K562 (cell line): ENCODE measurements at regions not wholly inside any gene's neighbourhood (a gene's known extent, or its start where the extent isn't known, plus 50 kb on each side); places are given as distances from the start of the nearest gene placed in this dataset.

Experiments used
- ATAC-seq: fragments of 200-7000 bp; cut with Tn5 transposase; 3 replicates; pipeline ENCODE4 v1.9.1; 2020; ENCODE audit warnings: moderate library complexity
- BruUV-seq: library from RNA; stranded (reverse); fragments of 400-500 nt; replicated peaks from 2 replicates; lab custom pipeline; 2021; lab: Mats Ljungman, UMichigan
- CTCF ChIA-PET: fragments of 300-600 bp; formaldehyde crosslinking; extraction: SDS; loops from one replicate; lab custom pipeline; 2021; ENCODE audit warnings: low intra/inter-chr PET ratio; lab: Yijun Ruan, JAX
- POLR2A ChIA-PET: fragments of 300-600, 350-650 bp; sonication (Branson Sonifier 250); formaldehyde crosslinking; extraction: SDS; loops from one replicate; lab custom pipeline; 2021; ENCODE audit warnings: antibody characterized with exemption, inconsistent platforms; lab: Yijun Ruan, JAX
- DNase-seq, 4 experiments: peaks; one replicate each; pipeline versions ENCODE4 v3.0.0 to v3.0.0-alpha.2; 2011 to 2018; ENCODE audit warnings: low spot score in 3 of 4, mixed read lengths in 3 of 4; ENCODE audit errors: extremely low read depth in 1 of 4
- FAIRE-seq: peaks from 2 replicates; lab custom pipeline; 2011; peaks lifted over from hg19 to GRCh38; lab: Jason Lieb, UNC
- H2AFZ ChIP-seq: 2 replicates; pipeline ENCODE4 v1.6.0; 2011; ENCODE audit warnings: low read depth, low read length, control low read depth, inconsistent platforms
- H3K27ac ChIP-seq: fragments of 200-600 bp; 3 replicates; pipeline ENCODE4 v1.8.0; 2011; ENCODE audit warnings: low read depth, mild to moderate bottlenecking, control low read depth, inconsistent platforms, low read length, moderate library complexity, mixed read lengths; ENCODE audit errors: extremely low read depth
- H3K27me3 ChIP-seq, 2 experiments: fragments of 300-600 bp in 1 of 2; 2 replicates in 1 of 2; 3 replicates in 1 of 2; pipeline versions ENCODE4 v1.6.0 to v1.8.0; 2011; ENCODE audit warnings: inconsistent platforms in 2 of 2, low read length in 2 of 2, mild to moderate bottlenecking in 1 of 2, mixed read lengths in 1 of 2, moderate library complexity in 1 of 2; ENCODE audit not compliant: control insufficient read depth in 2 of 2, insufficient read depth in 2 of 2
- H3K36me3 ChIP-seq: fragments of 300-600 bp; 3 replicates; pipeline ENCODE4 v1.8.0; 2011; ENCODE audit warnings: mild to moderate bottlenecking, low read length, inconsistent platforms; ENCODE audit not compliant: control insufficient read depth, insufficient read depth
- H3K4me1 ChIP-seq, 2 experiments: fragments of 200-600 bp in 1 of 2; replicated peaks in 1 of 2; 2 replicates in 1 of 2; 3 replicates in 1 of 2; pipeline versions ENCODE4 v1.5.1 to v1.8.0; 2011; ENCODE audit warnings: inconsistent platforms in 2 of 2, low read length in 2 of 2, mild to moderate bottlenecking in 1 of 2, mixed read lengths in 1 of 2, moderate library complexity in 1 of 2; ENCODE audit not compliant: control insufficient read depth in 2 of 2, insufficient read depth in 2 of 2
- H3K4me2 ChIP-seq: 2 replicates; pipeline ENCODE4 v1.6.1; 2011; ENCODE audit warnings: low read length, control low read depth, inconsistent platforms, mixed read lengths; ENCODE audit not compliant: insufficient read depth
- H3K4me3 ChIP-seq: fragments of 200-600 bp; sonication (generic), shearing (Covaris generic); 2 replicates; pipeline ENCODE4 v1.5.1; 2016; ENCODE audit warnings: control low read depth, inconsistent platforms
- H3K79me2 ChIP-seq: fragments of 200-600 bp; 3 replicates; pipeline ENCODE4 v1.8.0; 2011; ENCODE audit warnings: low read length, inconsistent platforms; ENCODE audit not compliant: control insufficient read depth, insufficient read depth
- H3K9ac ChIP-seq, 2 experiments: 2 replicates each; pipeline versions ENCODE4 v1.6.0 to v1.6.1; 2011; ENCODE audit warnings: low read depth in 2 of 2, low read length in 2 of 2, control low read depth in 1 of 2, inconsistent platforms in 1 of 2, mild to moderate bottlenecking in 1 of 2, mixed read lengths in 1 of 2; ENCODE audit not compliant: insufficient read depth in 1 of 2
- H3K9me1 ChIP-seq: one replicate; pipeline ENCODE4 v1.6.0; 2011; ENCODE audit warnings: inconsistent platforms, mild to moderate bottlenecking, low read length, moderate library complexity; ENCODE audit not compliant: control insufficient read depth, insufficient read depth
- H3K9me3 ChIP-seq: replicated peaks from 2 replicates; pipeline ENCODE4 v1.5.1; 2011; ENCODE audit warnings: low read depth, low read length, inconsistent platforms; ENCODE audit not compliant: control insufficient read depth, insufficient read depth
- H4K20me1 ChIP-seq: replicated peaks from 2 replicates; pipeline ENCODE4 v1.6.1; 2011; ENCODE audit warnings: low read length, inconsistent platforms, mixed read lengths; ENCODE audit not compliant: control insufficient read depth, insufficient read depth
- BRCA1 ChIP-seq, 2 experiments: fragments of 450-650 bp in 1 of 2; sonication (generic) in 1 of 2; formaldehyde crosslinking in 1 of 2; IDR thresholded peaks; 2 replicates each; pipeline versions ENCODE4 v1.5.0 to v1.6.1; 2017 to 2020; ENCODE audit warnings: mild to moderate bottlenecking in 1 of 2, missing genetic modification reagents in 1 of 2
- FOXJ3 ChIP-seq: sonication (generic); formaldehyde crosslinking; IDR thresholded peaks from 2 replicates; pipeline ENCODE4 v1.4.0; 2020; ENCODE audit warnings: mild to moderate bottlenecking, missing genetic modification reagents
- ZKSCAN3 ChIP-seq: fragments of 250-450 bp; sonication (Bioruptor Pico); IDR thresholded peaks from 2 replicates; pipeline ENCODE4 v1.4.0; 2020
- ZNF184 ChIP-seq: sonication (generic); formaldehyde crosslinking; IDR thresholded peaks from 2 replicates; pipeline ENCODE4 v1.5.0; 2020; ENCODE audit warnings: missing genetic modification reagents
- in situ Hi-C: fragments of 300-500 bp; cut with MboI; formaldehyde crosslinking; loops from 4 replicates; pipeline ENCODE4 v1.15.0; 2018; ENCODE audit warnings: inconsistent platforms, mixed read lengths
- intact Hi-C: fragments of 100-400 bp; cut with micrococcal nuclease; formaldehyde crosslinking; loops from 2 replicates; pipeline ENCODE4 v1.14.2; 2022
- TF ChIP-seq, protein P1 (sequence below): fragments of 450-650 bp; formaldehyde crosslinking; IDR thresholded peaks from 2 replicates; pipeline ENCODE4 v1.4.0; 2020; ENCODE audit warnings: mild to moderate bottlenecking, mixed read lengths
- TF ChIP-seq, protein P2 (sequence below): sonication (generic); IDR thresholded peaks from 2 replicates; pipeline ENCODE4 v1.6.1; 2016

DNA sequence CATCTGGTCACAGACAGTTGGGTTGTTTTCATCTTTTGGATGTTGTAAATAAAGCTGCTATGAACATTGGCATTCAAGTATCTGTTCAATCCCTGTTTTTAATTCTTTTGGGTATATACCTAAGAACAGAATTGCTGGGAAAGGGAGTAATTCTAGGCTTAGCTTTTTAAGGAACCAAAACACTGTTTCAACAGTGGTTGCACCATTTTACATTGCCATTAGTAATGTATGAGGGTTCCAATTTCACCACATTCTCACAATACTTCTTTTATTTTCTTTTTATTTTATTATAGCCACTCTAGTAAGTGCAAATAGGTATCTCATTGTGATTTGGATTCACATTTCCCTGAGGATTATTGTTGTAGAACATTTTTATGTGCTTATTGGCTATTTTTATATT lies 108.9 kb upstream of the GLS start:
- no peak overlapping the region for H2AFZ ChIP-seq
- CTCF ChIA-PET: no interaction called here
- FAIRE-seq: no peak

More for the DNA sequence above, 108.9 kb upstream of the GLS start:
- Histone ChIP-seq H3K27me3 (no peaks in the 10 kb centered on the region), H3K9ac (no peak overlapping the region), H3K36me3 (no peaks in the 10 kb centered on the region)
- DNase-seq: no peak
- POLR2A ChIA-PET: no interaction called here
- no TSS peak for BruUV-seq
- TF ChIP-seq ZNF184 (CRISPR knock-in tag) (no peak), FOXJ3 (no peak), ZKSCAN3 (CRISPR knock-in tag) (no peak), BRCA1 (IDR thresholded peaks at IDR 0.05) (no peak), BRCA1 (CRISPR knock-in tag; IDR thresholded peaks at IDR 0.05) (no peak)
- TF ChIP-seq, protein P1, sequence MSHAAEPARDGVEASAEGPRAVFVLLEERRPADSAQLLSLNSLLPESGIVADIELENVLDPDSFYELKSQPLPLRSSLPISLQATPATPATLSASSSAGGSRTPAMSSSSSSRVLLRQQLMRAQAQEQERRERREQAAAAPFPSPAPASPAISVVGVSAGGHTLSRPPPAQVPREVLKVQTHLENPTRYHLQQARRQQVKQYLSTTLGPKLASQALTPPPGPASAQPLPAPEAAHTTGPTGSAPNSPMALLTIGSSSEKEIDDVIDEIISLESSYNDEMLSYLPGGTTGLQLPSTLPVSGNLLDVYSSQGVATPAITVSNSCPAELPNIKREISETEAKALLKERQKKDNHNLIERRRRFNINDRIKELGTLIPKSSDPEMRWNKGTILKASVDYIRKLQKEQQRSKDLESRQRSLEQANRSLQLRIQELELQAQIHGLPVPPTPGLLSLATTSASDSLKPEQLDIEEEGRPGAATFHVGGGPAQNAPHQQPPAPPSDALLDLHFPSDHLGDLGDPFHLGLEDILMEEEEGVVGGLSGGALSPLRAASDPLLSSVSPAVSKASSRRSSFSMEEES: no peak
- TF ChIP-seq, protein P2, sequence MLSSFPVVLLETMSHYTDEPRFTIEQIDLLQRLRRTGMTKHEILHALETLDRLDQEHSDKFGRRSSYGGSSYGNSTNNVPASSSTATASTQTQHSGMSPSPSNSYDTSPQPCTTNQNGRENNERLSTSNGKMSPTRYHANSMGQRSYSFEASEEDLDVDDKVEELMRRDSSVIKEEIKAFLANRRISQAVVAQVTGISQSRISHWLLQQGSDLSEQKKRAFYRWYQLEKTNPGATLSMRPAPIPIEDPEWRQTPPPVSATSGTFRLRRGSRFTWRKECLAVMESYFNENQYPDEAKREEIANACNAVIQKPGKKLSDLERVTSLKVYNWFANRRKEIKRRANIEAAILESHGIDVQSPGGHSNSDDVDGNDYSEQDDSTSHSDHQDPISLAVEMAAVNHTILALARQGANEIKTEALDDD: no peak
- TF ChIP-seq, all 486 proteins: peak for 0
- no peak overlapping the region for H3K27ac ChIP-seq
- no peak for ATAC-seq
- no peak overlapping the region for H3K4me3 ChIP-seq
- in situ Hi-C loops (no loop called here), intact Hi-C loops (no loop called here)
- H3K4me1 ChIP-seq: no peaks in the 10 kb centered on the region; a peak in 1 of 5 replicates
- no peaks in the 10 kb centered on the region for H3K9me1 ChIP-seq
- no peaks in the 10 kb centered on the region for H3K9me3 ChIP-seq
- H4K20me1 ChIP-seq: no peaks in the 10 kb centered on the region
- no peaks in the 10 kb centered on the region for H3K79me2 ChIP-seq
- no peak overlapping the region for H3K4me2 ChIP-seq
